HepG2 (cell line): ENCODE measurements at regions not wholly inside any gene's neighbourhood (a gene's known extent, or its start where the extent isn't known, plus 50 kb on each side); places are given as distances from the start of the nearest gene placed in this dataset.

Source experiments
- ADNP ChIP-seq: sonication (generic); formaldehyde crosslinking; IDR thresholded peaks from 2 replicates; pipeline ENCODE4 v1.4.0; 2020; ENCODE audit warnings: missing genetic modification reagents
- AKAP8 ChIP-seq: sonication (generic); formaldehyde crosslinking; IDR thresholded peaks from 2 replicates; pipeline ENCODE4 v1.5.1; 2020; ENCODE audit warnings: mild to moderate bottlenecking, missing genetic modification reagents
- ATM ChIP-seq: fragments of 450-650 bp; IDR thresholded peaks from 2 replicates; pipeline ENCODE4 v1.7.1; 2017; ENCODE audit warnings: mild to moderate bottlenecking, borderline replicate concordance
- CBX5 ChIP-seq: sonication (generic); formaldehyde crosslinking; IDR thresholded peaks from 2 replicates; pipeline ENCODE4 v1.4.0; 2020; ENCODE audit warnings: missing genetic modification reagents, borderline replicate concordance
- DBP ChIP-seq: sonication (generic); formaldehyde crosslinking; IDR thresholded peaks from 2 replicates; pipeline ENCODE4 v1.4.0; 2020; ENCODE audit warnings: missing genetic modification reagents; ENCODE audit errors: not compliant biosample characterization
- IKZF4 ChIP-seq: sonication (generic); formaldehyde crosslinking; IDR thresholded peaks from 2 replicates; pipeline ENCODE4 v1.5.1; 2020; ENCODE audit warnings: borderline replicate concordance, mild to moderate bottlenecking, low read depth, missing genetic modification reagents; ENCODE audit errors: not compliant biosample characterization
- JUNB ChIP-seq: sonication (generic); formaldehyde crosslinking; IDR thresholded peaks from 2 replicates; pipeline ENCODE4 v1.8.0; 2022; ENCODE audit warnings: missing genetic modification reagents, mild to moderate bottlenecking, borderline replicate concordance
- MLLT10 ChIP-seq: sonication (generic); formaldehyde crosslinking; IDR thresholded peaks from 2 replicates; pipeline ENCODE4 v1.4.0; 2020; ENCODE audit warnings: missing genetic modification reagents
- TFDP2 ChIP-seq: sonication (generic); formaldehyde crosslinking; IDR thresholded peaks from 2 replicates; pipeline ENCODE4 v1.4.0; 2020; ENCODE audit warnings: missing genetic modification reagents
- THRA ChIP-seq: sonication (generic); formaldehyde crosslinking; IDR thresholded peaks from 2 replicates; pipeline ENCODE4 v1.4.0; 2020; ENCODE audit warnings: missing genetic modification reagents, borderline replicate concordance
- ZBTB14 ChIP-seq: sonication (generic); formaldehyde crosslinking; IDR thresholded peaks from 2 replicates; pipeline ENCODE4 v1.4.0; 2020; ENCODE audit warnings: missing genetic modification reagents
- ZNF18 ChIP-seq: sonication (generic); formaldehyde crosslinking; IDR thresholded peaks from 2 replicates; pipeline ENCODE4 v1.8.0; 2022; ENCODE audit warnings: mild to moderate bottlenecking, missing genetic modification reagents; ENCODE audit not compliant: insufficient replicate concordance
- ZNF180 ChIP-seq: sonication (generic); formaldehyde crosslinking; IDR thresholded peaks from 2 replicates; pipeline ENCODE4 v1.4.0; 2020; ENCODE audit warnings: low read depth, missing genetic modification reagents, borderline replicate concordance
- TF ChIP-seq, protein P1 (sequence below): sonication (generic); formaldehyde crosslinking; IDR thresholded peaks from 2 replicates; pipeline ENCODE4 v1.8.1; 2023; ENCODE audit warnings: mild to moderate bottlenecking, missing genetic modification reagents
- TF ChIP-seq, protein P2 (sequence below): sonication (generic); formaldehyde crosslinking; IDR thresholded peaks from 2 replicates; pipeline ENCODE4 v1.5.0; 2020; ENCODE audit warnings: mild to moderate bottlenecking, low read depth, missing genetic modification reagents, borderline replicate concordance

DNA sequence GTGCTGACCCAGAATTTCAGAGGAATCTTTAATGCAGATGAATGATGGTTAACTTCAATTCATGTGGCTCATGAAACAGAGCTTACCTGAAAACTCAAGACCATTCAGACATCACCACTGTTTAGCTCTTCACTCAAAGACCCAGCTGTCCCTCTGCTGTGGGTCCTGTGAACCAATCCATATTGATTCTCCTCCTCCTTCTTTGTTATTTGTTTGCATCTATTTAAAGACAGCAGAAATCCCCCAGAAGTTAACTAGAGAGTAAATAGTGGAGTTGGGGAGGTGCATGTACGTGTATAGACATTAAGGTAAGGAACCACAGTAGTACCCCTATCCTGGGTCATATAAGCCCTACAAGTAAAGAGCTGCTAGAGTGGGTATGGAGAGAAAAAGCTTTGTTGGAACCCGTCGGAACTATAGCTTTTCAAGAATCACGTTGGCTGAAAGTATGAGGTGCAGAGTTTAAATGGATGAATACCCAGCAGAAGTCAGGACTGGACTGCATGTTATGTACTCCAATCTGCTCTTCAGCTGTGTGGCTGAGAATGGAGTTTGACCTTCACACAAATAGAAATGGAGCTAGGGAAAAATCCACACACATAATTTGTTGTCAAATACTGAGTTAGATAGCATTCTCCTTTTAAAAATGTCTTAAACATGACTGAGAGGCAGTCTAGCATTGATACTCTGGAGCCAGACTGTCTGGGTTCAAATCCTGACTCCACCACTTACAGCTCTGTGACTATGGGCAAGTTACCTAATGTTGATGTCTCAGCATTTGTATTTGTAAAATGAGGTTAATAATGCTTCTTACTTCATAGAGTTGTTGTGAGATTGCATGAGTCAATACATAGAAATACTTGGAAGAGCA is 81.7 kb upstream of the HK2 start (continued):
- TF ChIP-seq ZBTB14, result no peak
- TF ChIP-seq JUNB (CRISPR knock-in tag), result no peak
- TF ChIP-seq TFDP2 (CRISPR knock-in tag), result no peak; the same call in 1 of the 2 replicates
- no peak for TF ChIP-seq DBP (CRISPR knock-in tag)
- TF ChIP-seq, protein P1, sequence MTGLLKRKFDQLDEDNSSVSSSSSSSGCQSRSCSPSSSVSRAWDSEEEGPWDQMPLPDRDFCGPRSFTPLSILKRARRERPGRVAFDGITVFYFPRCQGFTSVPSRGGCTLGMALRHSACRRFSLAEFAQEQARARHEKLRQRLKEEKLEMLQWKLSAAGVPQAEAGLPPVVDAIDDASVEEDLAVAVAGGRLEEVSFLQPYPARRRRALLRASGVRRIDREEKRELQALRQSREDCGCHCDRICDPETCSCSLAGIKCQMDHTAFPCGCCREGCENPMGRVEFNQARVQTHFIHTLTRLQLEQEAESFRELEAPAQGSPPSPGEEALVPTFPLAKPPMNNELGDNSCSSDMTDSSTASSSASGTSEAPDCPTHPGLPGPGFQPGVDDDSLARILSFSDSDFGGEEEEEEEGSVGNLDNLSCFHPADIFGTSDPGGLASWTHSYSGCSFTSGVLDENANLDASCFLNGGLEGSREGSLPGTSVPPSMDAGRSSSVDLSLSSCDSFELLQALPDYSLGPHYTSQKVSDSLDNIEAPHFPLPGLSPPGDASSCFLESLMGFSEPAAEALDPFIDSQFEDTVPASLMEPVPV (CRISPR knock-in tag), result no peak
- no peak for TF ChIP-seq MLLT10
- TF ChIP-seq IKZF4 (CRISPR knock-in tag), result no peak
- peak; percentile 51; the same call in 1 of the 2 replicates for TF ChIP-seq THRA
- TF ChIP-seq ATM, result no peak
- TF ChIP-seq CBX5 (CRISPR knock-in tag), result no peak
- no peak for TF ChIP-seq ZNF18 (CRISPR knock-in tag)
- TF ChIP-seq AKAP8 (CRISPR knock-in tag), result no peak
- peak; percentile 67; the same call in 1 of the 2 replicates for TF ChIP-seq ADNP (CRISPR knock-in tag)
- no peak for TF ChIP-seq ZNF180
- TF ChIP-seq, protein P2, sequence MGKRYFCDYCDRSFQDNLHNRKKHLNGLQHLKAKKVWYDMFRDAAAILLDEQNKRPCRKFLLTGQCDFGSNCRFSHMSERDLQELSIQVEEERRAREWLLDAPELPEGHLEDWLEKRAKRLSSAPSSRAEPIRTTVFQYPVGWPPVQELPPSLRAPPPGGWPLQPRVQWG (CRISPR knock-in tag), result no peak
